NCI-H2029 (cell line): ENCODE measurements at regions not wholly inside any gene's neighbourhood (a gene's known extent, or its start where the extent isn't known, plus 50 kb on each side); places are given as distances from the start of the nearest gene placed in this dataset.
"Not testable (repeated sequence)": the region's sequence is repeated elsewhere in the genome, so short reads cannot be mapped to it uniquely, and the experiment has no call there.

ENCODE experiments used
- DNase-seq: peaks from one replicate; lab custom pipeline; 2025; lab: John Stamatoyannopoulos, UW

- DNase-seq, result no peak
These were observed 280.9 kb downstream of the RAP2B start for GRCh38 chr3:153442799-153443487.

DNA sequence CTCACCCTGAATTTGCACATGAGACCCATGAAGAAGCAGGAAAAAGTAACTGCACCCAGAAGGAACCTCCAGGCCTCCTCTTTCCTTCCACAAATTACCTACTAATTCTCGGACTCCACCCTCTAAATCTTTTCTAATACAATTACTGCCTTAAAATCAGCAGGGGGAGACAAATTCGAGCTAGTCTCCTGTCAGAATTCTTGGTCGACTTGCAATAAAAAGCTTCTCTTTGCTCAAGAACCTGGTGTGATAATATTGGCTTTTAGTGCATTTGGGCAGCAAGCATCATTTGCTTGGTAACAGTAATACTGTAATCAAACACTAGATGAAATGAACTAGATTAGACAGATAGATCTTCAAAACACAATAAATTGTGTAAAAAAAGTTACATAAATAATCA lies 281.9 kb downstream of the RAP2B start:
- no peak for DNase-seq

GRCh38 chr3:153445817-153446216 lies 283.8 kb downstream of the RAP2B start:
- no peak for DNase-seq

- DNase-seq, result no peak
These were observed 286.3 kb downstream of the RAP2B start for GRCh38 chr3:153448151-153448829.

GRCh38 chr3:153456833-153457545 lies 295.0 kb downstream of the RAP2B start:
- DNase-seq, result no peak

- DNase-seq, result no peak
These were observed 296.9 kb downstream of the RAP2B start for GRCh38 chr3:153458881-153459280.

GRCh38 chr3:153462545-153462944 lies 300.5 kb downstream of the RAP2B start:
- no peak for DNase-seq

- no peak for DNase-seq
These were observed 301.9 kb downstream of the RAP2B start for GRCh38 chr3:153463895-153464294.

DNA sequence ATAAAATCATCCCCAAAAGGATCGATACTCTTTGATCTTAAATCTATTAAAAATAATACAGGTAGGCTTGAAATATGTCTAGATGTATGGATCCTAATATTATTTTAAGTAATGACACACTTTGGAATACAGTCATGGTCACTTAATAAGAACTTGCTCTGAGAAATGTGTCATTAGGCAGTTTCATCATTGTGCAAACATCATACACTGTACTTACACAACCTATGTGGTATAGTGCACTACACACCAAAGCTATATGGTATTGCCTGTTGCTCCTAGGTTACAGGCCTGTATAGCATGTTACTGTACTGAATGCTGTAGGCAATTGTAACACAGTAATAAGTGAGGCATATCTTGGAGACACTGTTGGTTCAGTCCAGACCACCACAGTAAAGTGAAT lies 307.1 kb downstream of the RAP2B start:
- DNase-seq, result no peak

- DNase-seq, result no peak
These were observed 322.8 kb downstream of the RAP2B start for GRCh38 chr3:153484842-153485241.

DNA sequence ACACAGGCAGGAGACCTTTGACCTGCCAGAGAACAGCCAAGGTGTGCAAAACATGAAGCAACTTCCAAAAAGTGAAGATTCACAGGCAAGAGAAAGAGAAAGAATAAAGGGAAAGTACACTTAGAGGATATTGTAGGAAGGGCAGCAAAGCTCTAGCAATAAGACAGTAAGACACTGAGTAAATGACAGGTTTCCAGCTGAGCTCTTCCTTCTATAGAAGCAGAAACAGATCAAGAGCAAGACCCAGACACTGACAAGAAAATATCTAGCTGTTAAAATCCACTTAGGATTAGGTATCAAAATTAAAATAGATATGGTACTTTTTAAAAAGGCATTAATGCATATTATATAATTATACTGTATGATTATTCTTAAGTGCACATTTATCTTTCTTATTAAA lies 333.4 kb downstream of the RAP2B start:
- no peak for DNase-seq

GRCh38 chr3:153502682-153503081 lies 340.7 kb downstream of the RAP2B start:
- DNase-seq, result no peak

GRCh38 chr3:153503873-153504272 lies 341.8 kb downstream of the RAP2B start:
- no peak for DNase-seq

- DNase-seq, result not testable (repeated sequence)
These were observed 344.2 kb downstream of the RAP2B start for GRCh38 chr3:153506205-153506604.

DNA sequence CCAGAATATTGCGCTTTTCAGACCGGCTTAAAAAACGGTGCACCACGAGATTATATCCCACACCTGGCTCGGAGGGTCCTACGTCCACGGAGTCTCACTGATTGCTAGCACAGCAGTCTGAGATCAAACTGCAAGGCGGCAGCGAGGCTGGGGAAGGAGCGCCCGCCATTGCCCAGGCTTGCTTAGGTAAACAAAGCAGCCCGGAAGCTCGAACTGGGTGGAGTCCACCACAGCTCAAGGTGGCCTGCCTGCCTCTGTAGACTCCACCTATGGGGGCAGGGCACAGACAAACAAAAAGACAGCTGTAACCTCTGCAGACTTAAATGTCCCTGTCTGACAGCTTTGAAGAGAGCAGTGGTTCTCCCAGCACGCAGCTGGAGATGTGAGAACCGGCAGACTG lies 344.7 kb downstream of the RAP2B start:
- not testable (repeated sequence) for DNase-seq

DNA sequence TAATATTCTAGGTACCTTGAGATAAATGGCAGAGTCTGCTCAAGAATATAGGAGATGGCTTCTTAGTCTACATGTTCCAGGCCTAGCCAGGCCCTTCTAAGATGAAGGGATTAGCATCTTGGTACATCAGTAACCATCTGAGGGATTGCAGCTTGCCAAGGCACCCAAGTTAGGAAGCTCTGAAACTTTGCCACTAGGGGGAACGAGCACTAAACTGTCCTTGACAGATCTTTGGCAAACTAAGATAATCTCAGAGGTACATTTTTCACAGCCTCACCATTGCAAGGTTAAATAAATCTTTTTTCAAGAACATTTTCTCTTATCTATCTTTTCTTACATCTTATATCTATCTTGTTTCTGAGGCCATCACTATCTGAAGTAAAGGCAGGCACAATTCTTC lies 351.2 kb downstream of the RAP2B start:
- no peak for DNase-seq

DNA sequence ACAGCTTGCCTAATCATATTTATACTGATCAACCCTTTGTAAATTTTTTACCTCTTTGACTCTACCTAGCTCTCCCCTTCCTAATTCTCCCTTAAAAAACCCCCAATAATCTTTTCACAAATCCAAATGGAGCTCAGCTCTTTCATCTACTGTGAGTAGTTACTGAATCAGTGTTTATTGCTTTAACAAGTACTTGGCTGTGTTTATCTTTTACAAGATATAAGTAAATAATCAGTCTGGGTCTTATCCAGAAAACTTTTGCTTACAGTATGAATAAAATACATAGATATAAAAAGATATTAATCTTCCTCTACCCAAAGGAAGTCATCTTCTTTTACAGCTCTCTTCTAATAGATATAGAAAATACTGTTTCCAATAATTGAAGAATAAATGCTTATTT lies 366.4 kb downstream of the RAP2B start:
- DNase-seq, result no peak

DNA sequence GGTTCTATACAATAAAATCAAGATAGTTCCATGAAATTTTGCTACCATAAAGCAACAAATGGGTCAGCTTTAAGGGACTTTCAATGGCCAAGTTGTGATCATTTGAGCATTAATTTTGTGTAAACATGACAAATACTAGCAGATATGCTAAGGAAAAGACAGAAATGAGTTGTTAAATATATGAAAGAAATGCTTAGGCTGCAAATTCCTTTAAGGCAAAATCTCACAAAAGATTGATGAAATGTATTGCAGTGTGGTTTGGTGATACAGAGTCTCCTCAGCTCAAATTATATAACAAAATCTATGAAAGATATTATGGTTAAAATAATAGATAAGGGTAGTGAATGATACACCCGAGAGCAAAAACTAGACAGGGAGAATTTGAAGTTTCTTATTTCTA lies 377.2 kb downstream of the RAP2B start:
- no peak for DNase-seq

DNA sequence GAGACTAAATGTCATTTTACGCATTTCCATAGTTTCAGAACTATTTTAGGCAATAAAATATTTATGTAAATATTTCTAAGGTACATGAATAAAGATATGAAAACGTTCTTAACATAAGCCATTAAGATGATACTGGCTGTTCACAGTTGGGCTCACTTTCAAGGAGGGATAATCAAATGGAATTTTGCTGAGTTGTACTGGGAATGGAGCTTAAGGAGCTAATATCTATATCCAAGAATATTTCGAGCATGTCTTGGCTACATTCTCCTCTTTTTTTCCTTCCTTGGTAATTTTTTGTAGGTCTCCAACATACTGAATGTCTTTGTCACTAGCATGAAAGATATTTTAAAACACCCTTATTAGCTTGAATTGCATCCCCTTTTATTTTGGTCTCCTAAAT lies 383.4 kb downstream of the RAP2B start:
- DNase-seq, result no peak

DNA sequence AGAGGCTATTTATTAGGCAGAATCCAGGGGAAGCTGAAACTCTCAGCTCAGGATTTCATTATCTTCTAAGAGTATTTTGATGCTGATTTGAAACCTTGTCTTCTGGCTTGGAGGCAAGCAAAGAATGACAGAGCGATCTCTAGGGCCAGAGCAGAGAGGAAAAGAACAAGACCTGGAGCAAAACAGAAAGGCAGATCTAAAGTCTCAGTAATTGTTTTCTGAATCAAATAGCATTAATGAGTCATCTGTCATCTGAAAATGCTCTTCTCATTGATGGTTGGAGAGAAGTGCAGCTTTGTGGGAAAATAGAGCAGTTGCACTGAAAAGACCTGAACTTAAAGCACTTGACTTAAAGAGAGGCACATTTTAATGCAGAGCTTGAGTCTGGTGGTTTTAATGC lies 385.9 kb downstream of the RAP2B start:
- DNase-seq, result no peak

- DNase-seq, result not testable (repeated sequence)
These were observed 387.7 kb downstream of the RAP2B start for GRCh38 chr3:153549686-153550085.

- DNase-seq, result no peak
These were observed 389.7 kb downstream of the RAP2B start for GRCh38 chr3:153551536-153552285.
